Activated naive CD8-positive, alpha-beta T cell (primary cell): ENCODE measurements at regions not wholly inside any gene's neighbourhood (a gene's known extent, or its start where the extent isn't known, plus 50 kb on each side); places are given as distances from the start of the nearest gene placed in this dataset.

Source experiments
- H3K27ac Mint-ChIP-seq: one replicate; pipeline ENCODE4 v1.8.0; 2021; ENCODE audit warnings: mixed read lengths
- H3K27me3 Mint-ChIP-seq: one replicate; pipeline ENCODE4 v1.8.0; 2021; ENCODE audit warnings: mixed read lengths
- H3K36me3 Mint-ChIP-seq: one replicate; pipeline ENCODE4 v1.8.0; 2021; ENCODE audit warnings: mixed read lengths
- H3K4me1 Mint-ChIP-seq: one replicate; pipeline ENCODE4 v1.8.0; 2021; ENCODE audit warnings: low read depth, mixed read lengths
- H3K4me3 Mint-ChIP-seq: one replicate; pipeline ENCODE4 v1.8.0; 2021; ENCODE audit warnings: mild to moderate bottlenecking, mixed read lengths
- H3K9me3 Mint-ChIP-seq: one replicate; pipeline ENCODE4 v1.8.0; 2021; ENCODE audit warnings: low read depth, mixed read lengths

DNA sequence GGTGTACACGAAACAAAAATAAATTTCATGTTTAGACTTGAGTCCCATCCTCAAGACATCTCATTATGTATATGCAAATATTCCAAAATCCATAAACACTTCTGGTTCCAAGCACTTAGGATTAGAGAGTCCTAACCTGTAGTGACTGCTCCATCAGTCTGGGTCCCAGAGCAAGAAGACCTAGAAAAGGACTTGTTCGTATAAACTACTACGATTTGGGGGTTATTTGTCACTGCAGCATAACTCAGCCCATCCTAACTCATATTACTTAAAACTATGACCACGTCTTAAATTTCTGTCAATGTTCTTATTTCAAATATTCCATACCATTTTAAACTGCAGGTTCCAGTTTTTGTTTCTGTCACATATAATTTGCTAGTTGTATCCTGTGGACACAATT is 463.0 kb downstream of the AGTPBP1 start:
- Mint-ChIP-seq H3K4me1 (no peaks in the 10 kb centered on the region), H3K4me3 (no peak overlapping the region), H3K36me3 (no peaks in the 10 kb centered on the region), H3K9me3 (no peaks in the 10 kb centered on the region), H3K27ac (no peak overlapping the region), H3K27me3 (peaks cover 11% of the 10 kb centered on the region)

DNA sequence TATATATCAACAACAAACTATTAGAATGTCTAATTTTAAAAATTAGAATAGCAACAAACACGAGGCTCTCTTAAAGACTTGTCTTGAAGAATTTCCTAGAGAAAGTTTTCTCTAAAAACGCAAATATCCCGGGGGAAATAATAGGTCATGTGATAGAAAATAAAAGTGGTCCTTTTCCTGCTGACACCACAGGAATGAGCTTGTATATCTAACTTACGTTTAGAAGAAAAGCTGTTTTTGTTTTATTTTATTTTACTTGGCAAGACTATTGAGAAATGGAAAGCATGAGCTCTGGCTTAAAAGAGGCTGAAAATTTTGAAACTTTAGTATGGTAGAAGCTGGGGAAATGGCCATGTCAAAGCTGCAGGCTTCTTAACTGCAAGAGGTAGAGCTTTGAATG is 465.0 kb downstream of the AGTPBP1 start:
- Mint-ChIP-seq H3K4me1 (no peaks in the 10 kb centered on the region), H3K4me3 (no peak overlapping the region), H3K36me3 (no peaks in the 10 kb centered on the region), H3K27ac (no peak overlapping the region), H3K9me3 (no peaks in the 10 kb centered on the region), H3K27me3 (peaks cover 9% of the 10 kb centered on the region)

DNA sequence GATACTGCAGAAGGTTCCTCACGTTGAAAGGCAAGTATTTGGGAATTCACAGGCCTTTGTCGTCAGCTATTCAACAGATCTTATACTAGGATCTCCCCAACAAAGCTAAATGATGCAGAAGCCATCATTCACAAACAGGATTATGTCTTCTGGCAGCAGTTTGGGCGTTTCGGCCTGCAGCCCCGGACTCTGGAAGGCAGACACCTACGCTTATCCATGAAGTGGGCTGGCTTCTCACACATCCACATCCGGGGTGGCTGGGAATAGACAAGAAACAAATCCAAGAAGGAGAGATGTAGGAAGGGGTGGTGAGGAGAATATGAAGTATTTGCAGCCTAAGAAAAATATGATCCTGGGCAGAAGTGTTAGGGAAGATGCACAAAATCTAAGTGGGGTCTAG is 471.9 kb downstream of the AGTPBP1 start:
- H3K4me1 Mint-ChIP-seq, result no peaks in the 10 kb centered on the region
- no peaks in the 10 kb centered on the region for H3K9me3 Mint-ChIP-seq
- no peaks in the 10 kb centered on the region for H3K36me3 Mint-ChIP-seq
- no peak overlapping the region for H3K27ac Mint-ChIP-seq
- no peak overlapping the region for H3K4me3 Mint-ChIP-seq
- peaks cover 6% of the 10 kb centered on the region for H3K27me3 Mint-ChIP-seq

DNA sequence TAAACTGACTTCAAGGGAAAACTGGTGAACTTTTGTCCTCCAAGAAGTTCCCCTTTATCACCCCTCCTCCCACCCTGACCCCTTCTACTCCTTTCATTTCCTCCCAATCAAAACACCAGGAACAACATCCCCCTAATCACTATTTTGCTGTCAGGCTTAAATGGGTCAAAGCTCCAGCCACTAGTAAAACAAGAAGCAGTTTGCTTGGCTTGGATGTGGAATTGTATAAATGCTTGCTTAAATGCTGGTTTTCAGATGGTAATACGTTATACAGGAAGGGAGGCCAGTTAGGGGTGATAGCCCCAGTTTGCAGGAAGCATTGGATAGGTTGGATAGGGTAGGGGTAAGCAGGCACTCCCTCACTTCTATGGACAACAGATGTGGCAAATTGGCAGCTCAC is 473.6 kb downstream of the AGTPBP1 start:
- peaks cover 6% of the 10 kb centered on the region for H3K27me3 Mint-ChIP-seq
- no peak overlapping the region for H3K27ac Mint-ChIP-seq
- H3K4me1 Mint-ChIP-seq, result no peaks in the 10 kb centered on the region
- H3K36me3 Mint-ChIP-seq, result no peaks in the 10 kb centered on the region
- H3K4me3 Mint-ChIP-seq, result no peak overlapping the region
- no peaks in the 10 kb centered on the region for H3K9me3 Mint-ChIP-seq

DNA sequence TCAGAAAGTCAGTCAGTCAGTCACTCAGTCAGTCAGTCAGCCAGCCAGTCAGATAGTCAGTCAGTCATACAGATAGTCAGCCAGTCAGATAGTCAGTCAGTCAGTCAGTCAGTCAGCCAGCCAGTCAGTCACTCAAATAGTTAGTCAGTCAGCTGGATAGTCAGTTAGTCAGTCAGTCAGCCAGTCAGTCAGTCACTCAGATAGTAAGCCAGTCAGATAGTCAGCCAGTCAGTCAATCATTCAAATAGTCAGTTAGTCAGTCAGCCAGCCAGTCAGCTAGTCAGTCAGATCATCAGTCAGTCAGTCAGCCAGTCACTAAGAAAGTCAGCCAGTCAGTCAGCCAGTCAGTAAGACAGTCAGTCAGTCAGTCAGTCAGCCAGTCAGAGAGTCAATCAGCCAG is 477.1 kb downstream of the AGTPBP1 start:
- H3K27me3 Mint-ChIP-seq, result peaks cover 7% of the 10 kb centered on the region
- no peaks in the 10 kb centered on the region for H3K36me3 Mint-ChIP-seq
- H3K4me3 Mint-ChIP-seq, result no peak overlapping the region
- no peaks in the 10 kb centered on the region for H3K4me1 Mint-ChIP-seq
- H3K9me3 Mint-ChIP-seq, result no peaks in the 10 kb centered on the region
- no peak overlapping the region for H3K27ac Mint-ChIP-seq

DNA sequence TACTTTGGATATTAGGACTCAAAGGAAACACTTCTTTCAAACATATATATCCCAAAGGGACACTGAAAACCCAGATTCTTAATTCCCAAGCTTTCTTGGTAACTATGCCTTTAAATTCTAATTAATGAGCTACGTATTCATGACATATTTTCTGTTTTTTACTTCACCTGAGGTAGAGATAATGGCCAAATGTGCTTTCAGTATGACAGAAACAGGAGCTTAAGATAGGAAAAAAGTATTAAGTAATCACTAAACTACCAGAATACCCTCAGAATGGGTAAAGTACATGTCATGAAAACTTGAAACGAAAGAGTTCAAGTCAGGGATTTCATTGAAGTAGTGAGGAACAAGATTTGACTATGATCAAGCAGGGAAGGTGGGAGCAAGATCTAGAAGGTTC is 478.5 kb downstream of the AGTPBP1 start:
- H3K9me3 Mint-ChIP-seq, result no peaks in the 10 kb centered on the region
- no peak overlapping the region for H3K4me3 Mint-ChIP-seq
- H3K4me1 Mint-ChIP-seq, result no peaks in the 10 kb centered on the region
- H3K36me3 Mint-ChIP-seq, result no peaks in the 10 kb centered on the region
- H3K27me3 Mint-ChIP-seq, result peaks cover 16% of the 10 kb centered on the region
- no peak overlapping the region for H3K27ac Mint-ChIP-seq

DNA sequence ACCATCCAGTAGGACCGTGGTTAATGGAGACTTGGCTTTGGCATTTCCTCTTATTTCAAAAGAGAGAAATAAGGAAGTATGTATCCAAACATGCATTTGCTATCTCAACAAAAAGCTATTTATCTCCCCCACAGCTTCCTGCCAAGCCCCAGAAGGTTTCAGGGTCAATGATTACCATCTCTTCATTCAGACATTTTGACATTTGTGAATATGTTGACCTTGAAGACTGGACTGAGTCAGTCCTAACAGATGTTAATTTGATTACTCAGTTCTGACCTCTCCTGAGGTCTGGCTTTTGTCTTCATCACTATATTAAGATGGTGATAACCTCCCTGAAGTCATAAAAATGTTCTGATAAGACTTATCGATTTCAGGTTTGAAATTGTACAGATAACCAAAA is 479.4 kb downstream of the AGTPBP1 start:
- Mint-ChIP-seq H3K27ac (no peak overlapping the region), H3K27me3 (peaks cover 16% of the 10 kb centered on the region), H3K4me3 (no peak overlapping the region), H3K9me3 (no peaks in the 10 kb centered on the region), H3K36me3 (no peaks in the 10 kb centered on the region), H3K4me1 (no peaks in the 10 kb centered on the region)

DNA sequence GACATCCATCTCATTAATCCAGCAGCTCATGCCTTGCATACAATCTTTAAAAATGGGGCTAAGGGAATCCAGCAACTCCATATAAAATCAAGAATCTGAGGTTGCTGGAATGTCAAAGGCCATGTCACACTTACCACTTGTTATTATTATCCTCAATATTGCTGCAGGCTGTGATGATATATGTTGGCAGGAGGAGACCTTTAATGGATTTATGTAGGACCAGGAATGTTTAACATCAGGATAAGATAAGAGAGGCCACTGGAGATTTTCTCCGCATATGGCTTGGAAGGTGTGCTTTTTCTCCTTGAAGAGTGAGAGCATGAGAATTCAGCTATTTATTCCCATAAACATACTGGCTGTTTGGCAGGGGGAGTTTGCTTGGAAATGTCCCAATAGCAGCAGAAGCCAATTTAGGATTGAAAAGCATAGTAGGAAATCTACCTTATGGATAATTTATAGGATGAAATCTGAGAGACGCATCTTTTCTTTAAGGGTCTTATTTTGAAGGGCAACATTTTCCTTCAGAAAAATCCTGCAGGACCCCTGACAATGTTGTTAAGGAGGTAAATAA is 481.4 kb downstream of the AGTPBP1 start:
- Mint-ChIP-seq H3K9me3 (peaks cover 1% of the 10 kb centered on the region), H3K27ac (no peak overlapping the region), H3K27me3 (peaks cover 16% of the 10 kb centered on the region), H3K4me1 (no peaks in the 10 kb centered on the region), H3K4me3 (no peak overlapping the region), H3K36me3 (no peaks in the 10 kb centered on the region)

DNA sequence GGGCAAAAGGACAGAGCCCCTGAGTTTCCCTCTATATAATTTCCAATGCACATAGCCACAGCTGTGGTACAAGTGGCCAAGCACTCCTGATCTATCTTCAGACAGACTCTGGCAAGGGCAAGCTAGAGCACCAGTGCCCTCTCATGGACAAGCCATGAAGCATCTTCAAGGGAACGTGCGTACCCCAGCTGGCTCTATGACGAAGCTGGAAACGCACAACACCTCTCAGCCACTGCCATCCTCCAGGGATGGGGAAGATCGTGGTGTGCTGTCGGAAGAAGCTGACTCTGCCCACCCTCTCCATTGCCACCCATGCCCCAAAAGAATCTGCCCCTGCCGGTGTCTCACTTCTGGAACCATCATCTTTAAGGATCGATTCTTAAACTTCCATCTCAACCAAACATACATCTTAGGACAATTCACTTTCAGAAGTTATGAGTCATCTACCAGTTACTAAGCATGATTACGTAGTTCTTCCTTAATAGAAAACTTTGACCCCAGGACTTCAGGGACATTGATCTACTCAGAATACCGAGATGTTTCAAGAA is 482.9 kb downstream of the AGTPBP1 start:
- Mint-ChIP-seq H3K36me3 (no peaks in the 10 kb centered on the region), H3K4me1 (no peaks in the 10 kb centered on the region), H3K27ac (no peak overlapping the region), H3K27me3 (peaks cover 16% of the 10 kb centered on the region), H3K9me3 (peaks cover 5% of the 10 kb centered on the region), H3K4me3 (no peak overlapping the region)

DNA sequence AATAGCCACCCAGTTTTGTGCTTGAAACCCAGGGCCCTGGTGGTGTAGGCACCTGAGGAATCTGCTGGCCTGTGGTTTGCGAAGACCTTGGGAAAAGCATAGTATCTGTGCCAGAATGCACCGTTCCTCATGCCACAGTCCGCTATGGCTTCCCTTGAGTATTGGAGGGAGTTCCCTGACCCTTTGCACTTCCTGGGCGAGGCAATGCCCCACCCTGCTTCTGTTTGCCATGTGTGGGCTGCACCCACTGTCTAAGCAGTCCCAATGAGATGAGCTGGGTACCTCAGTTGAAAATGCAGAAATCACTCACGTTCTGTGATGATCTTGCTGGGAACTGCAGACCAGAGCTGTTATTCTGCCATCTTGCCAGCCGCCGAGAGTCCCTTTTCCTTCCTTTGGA is 483.5 kb downstream of the AGTPBP1 start:
- peaks cover 16% of the 10 kb centered on the region for H3K27me3 Mint-ChIP-seq
- H3K27ac Mint-ChIP-seq, result no peak overlapping the region
- peaks cover 5% of the 10 kb centered on the region for H3K9me3 Mint-ChIP-seq
- no peaks in the 10 kb centered on the region for H3K36me3 Mint-ChIP-seq
- no peaks in the 10 kb centered on the region for H3K4me1 Mint-ChIP-seq
- H3K4me3 Mint-ChIP-seq, result no peak overlapping the region

DNA sequence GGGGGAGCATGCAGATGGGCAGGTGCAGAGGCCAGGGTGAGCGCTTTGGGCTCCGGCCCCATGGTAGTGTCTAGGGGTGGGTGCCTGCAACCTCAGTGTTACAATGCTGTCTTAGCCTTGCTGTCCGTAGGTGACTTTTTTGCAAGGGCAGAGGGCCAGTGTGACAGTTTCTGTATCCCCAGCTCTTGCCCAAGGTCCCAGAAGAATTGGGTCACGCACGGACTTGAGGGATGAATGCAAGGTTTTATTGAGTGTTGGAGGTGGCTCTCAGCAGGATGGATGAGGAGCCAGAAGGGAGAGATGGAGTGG is 492.5 kb downstream of the AGTPBP1 start:
- H3K27ac Mint-ChIP-seq, result no peak overlapping the region
- H3K9me3 Mint-ChIP-seq, result no peaks in the 10 kb centered on the region
- no peaks in the 10 kb centered on the region for H3K4me1 Mint-ChIP-seq
- H3K4me3 Mint-ChIP-seq, result no peak overlapping the region
- H3K36me3 Mint-ChIP-seq, result no peaks in the 10 kb centered on the region
- H3K27me3 Mint-ChIP-seq, result no peaks in the 10 kb centered on the region

DNA sequence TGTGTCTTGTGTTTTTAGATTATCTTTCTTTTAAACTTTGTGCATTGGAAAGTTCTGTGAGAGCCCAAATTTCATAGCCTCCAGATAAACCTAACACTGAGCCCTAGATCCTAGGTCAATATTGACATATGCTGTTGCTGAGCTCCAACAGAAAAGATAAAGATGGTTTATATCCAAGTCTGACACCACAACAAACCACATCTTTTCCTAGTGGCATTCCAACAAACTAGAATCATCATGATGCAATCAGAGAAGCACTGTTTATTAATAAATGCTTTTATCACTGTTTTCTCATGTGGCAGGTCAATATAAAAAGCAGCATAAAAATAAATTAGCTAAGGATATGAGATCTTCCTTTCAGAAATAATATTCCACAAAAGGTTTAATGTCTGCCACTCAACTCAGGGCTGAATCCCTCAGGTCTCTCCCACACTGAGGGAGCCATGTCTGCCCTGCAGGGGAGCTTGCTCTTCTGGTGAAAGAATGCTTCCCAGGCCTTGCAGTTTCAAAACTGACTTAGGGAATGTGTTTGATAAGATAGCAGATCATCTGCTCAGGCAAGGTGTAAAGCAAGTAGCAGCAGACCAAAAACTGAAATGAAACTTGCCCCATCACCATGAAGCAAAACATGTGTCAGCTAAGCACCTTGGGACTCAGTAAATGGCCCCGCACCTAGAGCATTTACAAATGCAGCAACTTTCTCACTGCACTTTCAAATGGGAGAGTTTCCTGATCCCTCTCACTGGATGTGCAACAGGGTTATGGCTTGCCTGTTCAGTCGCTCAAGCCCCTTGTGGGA is 493.0 kb downstream of the AGTPBP1 start:
- H3K36me3 Mint-ChIP-seq, result no peaks in the 10 kb centered on the region
- no peaks in the 10 kb centered on the region for H3K9me3 Mint-ChIP-seq
- H3K27ac Mint-ChIP-seq, result no peak overlapping the region
- H3K4me3 Mint-ChIP-seq, result no peak overlapping the region
- no peaks in the 10 kb centered on the region for H3K4me1 Mint-ChIP-seq
- no peaks in the 10 kb centered on the region for H3K27me3 Mint-ChIP-seq

DNA sequence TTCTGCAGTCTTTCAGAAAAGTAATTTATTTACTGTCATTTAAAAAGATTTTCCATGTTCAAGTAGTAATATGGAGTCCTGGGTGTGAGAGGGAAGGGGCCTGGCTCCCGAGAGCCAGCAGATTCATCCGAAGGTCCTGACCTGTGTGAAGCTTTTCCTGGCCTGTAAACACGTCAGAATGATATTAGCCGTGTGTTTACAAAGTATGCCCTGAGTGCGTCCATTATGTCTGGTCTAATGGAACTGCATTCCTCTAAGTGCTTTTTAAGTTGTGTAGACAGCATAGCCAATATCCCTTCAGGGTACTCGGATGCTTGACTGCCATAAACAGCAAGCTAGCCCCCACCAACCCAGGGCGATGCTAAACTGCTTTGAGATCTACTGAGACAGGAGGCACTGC is 495.2 kb downstream of the AGTPBP1 start:
- Mint-ChIP-seq H3K4me3 (no peak overlapping the region), H3K36me3 (no peaks in the 10 kb centered on the region), H3K27ac (no peak overlapping the region), H3K27me3 (no peaks in the 10 kb centered on the region), H3K9me3 (no peaks in the 10 kb centered on the region), H3K4me1 (no peaks in the 10 kb centered on the region)

DNA sequence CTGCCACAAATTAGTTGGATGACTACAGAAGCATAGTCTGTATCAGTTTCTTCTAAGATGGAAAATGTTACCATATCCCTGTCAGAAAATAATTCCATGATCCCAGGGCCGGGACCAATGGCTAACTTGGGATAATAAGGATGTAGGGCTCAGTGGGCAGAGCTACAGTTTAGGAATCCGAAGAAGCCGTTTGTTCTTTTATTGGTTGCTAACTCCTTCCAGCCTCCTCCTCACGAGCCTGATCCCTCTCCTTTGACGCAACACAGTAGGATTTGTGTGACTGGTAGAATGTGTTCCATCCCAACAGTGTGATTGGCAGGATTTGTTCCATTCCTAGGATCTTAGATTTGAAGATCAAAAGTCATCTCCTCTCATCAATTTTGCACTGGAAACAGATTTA is 496.9 kb downstream of the AGTPBP1 start:
- no peaks in the 10 kb centered on the region for H3K36me3 Mint-ChIP-seq
- no peak overlapping the region for H3K4me3 Mint-ChIP-seq
- no peaks in the 10 kb centered on the region for H3K27me3 Mint-ChIP-seq
- no peaks in the 10 kb centered on the region for H3K4me1 Mint-ChIP-seq
- H3K9me3 Mint-ChIP-seq, result peaks cover 6% of the 10 kb centered on the region
- H3K27ac Mint-ChIP-seq, result no peak overlapping the region

DNA sequence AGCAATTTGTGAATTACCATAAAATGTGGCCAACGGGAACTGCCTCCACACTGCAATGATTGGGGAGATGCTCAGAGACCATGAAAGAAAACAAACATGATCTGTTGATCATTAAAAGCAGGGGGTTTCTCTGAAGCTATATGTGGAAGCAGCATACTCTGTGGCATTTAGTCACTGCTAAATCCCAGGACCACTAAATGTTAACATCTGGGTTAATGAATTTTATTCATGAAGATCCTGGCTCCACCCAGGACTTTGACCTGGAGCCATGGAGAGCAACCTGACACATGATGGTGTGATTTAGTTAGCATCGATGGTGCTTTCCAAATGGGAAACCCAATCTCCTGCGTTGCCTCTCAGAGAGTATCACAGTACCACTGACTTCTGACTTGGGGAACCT is 497.8 kb downstream of the AGTPBP1 start:
- Mint-ChIP-seq H3K4me1 (no peaks in the 10 kb centered on the region), H3K27ac (no peak overlapping the region), H3K27me3 (no peaks in the 10 kb centered on the region), H3K4me3 (no peak overlapping the region), H3K9me3 (peaks cover 8% of the 10 kb centered on the region), H3K36me3 (no peaks in the 10 kb centered on the region)

DNA sequence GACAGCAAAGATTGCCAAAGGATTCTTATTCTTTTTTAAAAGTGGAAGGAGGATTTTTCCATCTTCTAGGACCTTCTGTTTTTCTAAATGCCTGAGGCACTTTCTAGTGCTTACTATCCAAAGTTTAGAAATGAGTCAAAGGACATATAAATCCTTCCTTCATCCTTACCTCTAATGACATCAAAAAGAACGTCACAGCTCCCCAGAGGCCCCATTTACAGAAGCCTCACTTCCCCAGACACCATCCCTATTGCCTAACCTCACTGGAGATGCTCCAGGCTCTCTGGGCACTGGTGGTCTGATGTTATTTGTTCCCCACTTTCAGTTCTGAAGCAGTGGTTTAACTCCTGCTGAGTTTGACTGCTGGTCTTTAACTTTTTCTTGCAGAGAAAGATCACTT is 504.3 kb downstream of the AGTPBP1 start:
- Mint-ChIP-seq H3K27ac (no peak overlapping the region), H3K27me3 (peaks cover 2% of the 10 kb centered on the region), H3K9me3 (peaks cover 8% of the 10 kb centered on the region), H3K4me1 (no peaks in the 10 kb centered on the region), H3K36me3 (no peaks in the 10 kb centered on the region), H3K4me3 (no peak overlapping the region)
